H7 (cell line): ENCODE measurements at regions not wholly inside any gene's neighbourhood (a gene's known extent, or its start where the extent isn't known, plus 50 kb on each side); places are given as distances from the start of the nearest gene placed in this dataset.

Experiments
- DNase-seq: peaks from one replicate; pipeline ENCODE4 v3.0.0; 2012
- H3K27me3 ChIP-seq: 2 replicates; pipeline ENCODE4 v1.6.0; 2011; ENCODE audit warnings: mild to moderate bottlenecking, low read length; ENCODE audit not compliant: control insufficient read depth, insufficient read depth
- H3K36me3 ChIP-seq: replicated peaks from 2 replicates; pipeline ENCODE4 v1.5.1; 2011; ENCODE audit warnings: low read length; ENCODE audit not compliant: control insufficient read depth, insufficient read depth
- H3K4me3 ChIP-seq: 2 replicates; pipeline ENCODE4 v1.5.1; 2011; ENCODE audit warnings: low read depth, mild to moderate bottlenecking, control low read depth, low read length, moderate library complexity; ENCODE audit not compliant: insufficient read depth

DNA sequence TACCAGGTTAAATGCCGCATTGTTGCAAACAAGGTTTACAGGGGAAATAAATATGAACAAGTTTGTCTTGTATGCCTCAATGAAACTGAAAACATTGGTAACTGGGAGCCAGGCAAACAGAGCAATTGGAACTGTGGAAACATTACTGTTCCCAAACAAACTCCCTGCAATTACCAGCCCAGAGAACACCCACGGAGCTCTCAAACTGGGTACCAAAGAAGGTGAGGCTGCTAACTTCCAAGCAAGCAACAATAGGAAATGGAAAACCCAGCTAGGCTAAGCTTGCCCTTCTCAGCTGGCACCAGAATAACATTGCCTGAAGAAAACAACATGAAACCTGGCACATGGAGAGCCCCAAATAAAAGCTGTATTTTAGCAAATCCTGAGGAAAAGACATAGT, 218.9 kb upstream of the THRB start:
- no peak overlapping the region for H3K4me3 ChIP-seq
- no peaks in the 10 kb centered on the region for H3K27me3 ChIP-seq
- no peak for DNase-seq
- no peaks in the 10 kb centered on the region for H3K36me3 ChIP-seq

DNA sequence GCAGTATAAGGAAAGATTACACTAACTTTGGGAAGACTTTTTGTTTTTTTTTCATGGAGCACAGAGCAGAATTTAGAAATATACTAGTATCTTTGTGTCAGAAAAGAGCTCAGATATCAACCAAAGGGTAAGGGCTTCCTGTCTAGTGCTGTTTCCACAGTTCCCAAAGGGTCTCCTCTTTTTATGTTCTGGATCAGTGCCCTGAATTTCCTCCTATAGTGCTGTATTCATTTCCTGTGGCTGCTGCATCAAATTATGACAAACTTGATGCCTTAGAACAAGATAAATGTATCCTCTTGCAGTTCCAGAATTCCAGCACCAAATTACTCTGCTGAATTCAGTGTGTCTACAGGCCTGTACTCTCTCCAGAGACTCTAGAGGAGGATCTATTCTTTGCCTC, 219.8 kb upstream of the THRB start:
- DNase-seq: no peak
- Histone ChIP-seq H3K4me3 (no peak overlapping the region), H3K36me3 (no peaks in the 10 kb centered on the region), H3K27me3 (no peaks in the 10 kb centered on the region)

GRCh38 chr3:24715171-24715792, 220.6 kb upstream of the THRB start:
- no peaks in the 10 kb centered on the region for H3K27me3 ChIP-seq
- no peaks in the 10 kb centered on the region for H3K36me3 ChIP-seq
- DNase-seq: no peak
- H3K4me3 ChIP-seq: no peak overlapping the region

DNA sequence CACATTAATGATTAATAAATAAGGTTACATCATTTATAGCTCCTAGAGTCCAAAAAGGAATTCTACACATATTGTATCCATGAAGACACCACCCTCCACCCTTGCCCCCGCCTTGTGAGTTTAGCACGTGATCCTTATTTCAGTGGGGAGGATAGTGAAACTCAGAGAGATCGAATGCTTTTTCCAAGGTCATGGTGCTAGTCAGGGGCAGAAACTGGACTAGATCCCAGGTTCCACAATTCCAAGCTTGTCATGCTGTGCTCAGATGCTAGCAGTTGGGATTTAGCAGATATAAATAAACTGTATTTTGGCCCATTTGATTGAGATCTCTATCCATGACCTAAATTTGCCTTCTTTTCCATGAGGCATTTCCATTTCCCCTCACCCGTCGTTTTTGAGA, 227.4 kb upstream of the THRB start:
- DNase-seq: no peak
- Histone ChIP-seq H3K4me3 (no peak overlapping the region), H3K36me3 (no peaks in the 10 kb centered on the region), H3K27me3 (no peaks in the 10 kb centered on the region)

GRCh38 chr3:24725514-24726255, 231.0 kb upstream of the THRB start:
- no peak for DNase-seq
- no peaks in the 10 kb centered on the region for H3K27me3 ChIP-seq
- no peaks in the 10 kb centered on the region for H3K36me3 ChIP-seq
- no peak overlapping the region for H3K4me3 ChIP-seq

GRCh38 chr3:24726423-24726822, 231.8 kb upstream of the THRB start:
- H3K27me3 ChIP-seq: no peaks in the 10 kb centered on the region
- no peaks in the 10 kb centered on the region for H3K36me3 ChIP-seq
- DNase-seq: no peak
- no peak overlapping the region for H3K4me3 ChIP-seq

GRCh38 chr3:24730173-24730572, 235.5 kb upstream of the THRB start:
- no peaks in the 10 kb centered on the region for H3K36me3 ChIP-seq
- H3K4me3 ChIP-seq: no peak overlapping the region
- no peak for DNase-seq
- H3K27me3 ChIP-seq: no peaks in the 10 kb centered on the region

GRCh38 chr3:24734019-24734418, 239.4 kb upstream of the THRB start:
- Histone ChIP-seq H3K27me3 (no peaks in the 10 kb centered on the region), H3K36me3 (no peaks in the 10 kb centered on the region), H3K4me3 (no peak overlapping the region)
- DNase-seq: no peak

DNA sequence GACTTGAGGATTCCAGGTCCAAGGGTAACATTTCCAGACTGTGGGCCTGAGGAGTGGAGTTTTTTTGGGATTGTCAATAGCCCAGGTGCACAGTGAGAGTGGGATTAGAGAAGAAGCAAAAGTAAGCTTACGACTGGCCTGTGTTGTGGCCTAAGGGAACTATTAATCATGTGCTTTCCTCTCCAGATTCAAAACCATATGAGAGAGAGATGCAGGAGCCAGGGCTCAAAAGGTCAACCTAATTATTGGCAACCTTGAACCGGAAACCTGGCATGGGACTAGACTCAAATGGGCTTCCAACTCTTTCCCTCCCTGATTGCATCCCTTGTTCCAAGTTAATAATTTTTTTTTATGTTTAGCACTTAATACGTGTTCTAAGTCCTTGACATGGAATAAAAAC, 242.1 kb upstream of the THRB start:
- H3K4me3 ChIP-seq: no peak overlapping the region
- no peak for DNase-seq

DNA sequence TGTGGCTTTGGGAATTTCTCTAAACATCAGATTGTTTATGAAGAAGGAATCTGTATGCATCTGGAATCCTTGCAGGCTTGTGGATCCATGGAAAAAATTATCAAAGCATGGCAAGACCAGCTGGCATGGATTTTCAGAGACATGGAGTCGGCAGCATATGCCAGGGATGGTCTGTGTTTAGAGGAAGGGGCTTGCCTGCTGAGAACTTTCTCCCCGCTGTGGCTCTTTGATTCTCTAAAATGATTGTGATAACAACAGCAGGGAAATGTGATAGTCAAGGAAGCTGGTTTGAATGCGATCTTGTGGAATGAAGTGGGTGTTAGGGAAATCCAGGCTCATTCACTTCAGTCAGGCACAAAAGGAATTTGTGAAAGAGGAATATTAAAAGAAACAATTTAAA, 245.7 kb upstream of the THRB start:
- no peak overlapping the region for H3K4me3 ChIP-seq
- H3K27me3 ChIP-seq: no peaks in the 10 kb centered on the region
- no peaks in the 10 kb centered on the region for H3K36me3 ChIP-seq
- DNase-seq: peak; percentile 10

More for the DNA sequence above, 242.1 kb upstream of the THRB start:
- Histone ChIP-seq H3K27me3 (no peaks in the 10 kb centered on the region), H3K36me3 (no peaks in the 10 kb centered on the region)

DNA sequence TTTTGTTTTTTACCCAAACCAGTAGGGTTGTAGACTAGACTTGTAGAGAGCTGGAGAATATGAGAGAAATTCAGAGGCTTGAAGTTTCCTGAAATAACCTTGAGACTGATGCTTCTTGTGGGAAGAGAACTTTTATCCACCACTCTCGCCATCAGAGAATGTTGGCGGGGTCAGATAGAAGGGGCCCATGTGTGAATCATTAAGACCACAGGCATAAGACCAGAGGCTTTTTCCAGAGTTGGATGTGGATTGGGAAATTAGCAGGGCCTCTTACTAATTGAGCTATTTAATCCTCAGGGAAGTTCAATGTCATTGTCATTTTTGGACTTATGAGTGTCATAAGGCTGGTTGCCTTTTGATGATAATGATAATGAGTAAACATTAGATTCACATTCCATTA, 246.9 kb upstream of the THRB start:
- no peak overlapping the region for H3K4me3 ChIP-seq
- no peaks in the 10 kb centered on the region for H3K27me3 ChIP-seq
- H3K36me3 ChIP-seq: no peaks in the 10 kb centered on the region
- no peak for DNase-seq

DNA sequence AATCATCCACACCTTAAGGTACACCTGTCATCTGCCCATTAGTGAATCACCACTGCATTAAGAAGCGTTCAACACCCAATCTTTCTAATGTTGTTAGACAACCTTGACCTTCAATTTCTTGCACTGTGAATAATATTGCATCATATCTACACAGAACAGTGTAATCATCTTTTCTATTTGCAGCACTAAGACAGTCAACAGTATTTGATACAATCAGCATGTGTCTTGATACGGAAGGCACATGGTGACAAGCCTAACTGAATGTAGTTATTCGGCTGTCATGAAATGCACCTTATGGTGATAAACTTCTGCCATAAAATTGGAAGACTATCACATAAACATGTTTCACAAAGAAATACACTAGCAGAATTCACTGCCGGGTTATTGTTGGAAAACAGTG, 253.9 kb upstream of the THRB start:
- Histone ChIP-seq H3K36me3 (no peaks in the 10 kb centered on the region), H3K4me3 (no peak overlapping the region), H3K27me3 (no peaks in the 10 kb centered on the region)
- DNase-seq: no peak

DNA sequence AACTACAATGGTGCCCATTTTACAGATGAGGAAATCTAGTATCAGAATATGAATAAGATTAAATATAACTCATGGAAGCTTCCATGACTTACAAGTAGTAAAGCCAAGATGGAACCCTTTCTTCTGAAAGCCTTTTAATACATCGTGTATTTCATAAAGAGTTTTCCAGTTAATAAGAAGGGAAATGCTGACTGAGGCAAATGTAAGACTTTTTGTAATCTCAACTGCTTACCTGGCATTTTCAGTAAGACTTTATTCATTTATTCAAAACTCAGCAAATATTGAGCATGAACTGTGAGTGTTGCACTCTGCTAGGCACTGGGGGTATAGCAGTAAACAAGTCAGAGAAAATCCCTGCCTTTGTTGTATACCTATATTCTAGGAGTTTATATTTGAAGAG, 256.4 kb upstream of the THRB start:
- Histone ChIP-seq H3K4me3 (no peak overlapping the region), H3K27me3 (no peaks in the 10 kb centered on the region), H3K36me3 (no peaks in the 10 kb centered on the region)
- DNase-seq: no peak

DNA sequence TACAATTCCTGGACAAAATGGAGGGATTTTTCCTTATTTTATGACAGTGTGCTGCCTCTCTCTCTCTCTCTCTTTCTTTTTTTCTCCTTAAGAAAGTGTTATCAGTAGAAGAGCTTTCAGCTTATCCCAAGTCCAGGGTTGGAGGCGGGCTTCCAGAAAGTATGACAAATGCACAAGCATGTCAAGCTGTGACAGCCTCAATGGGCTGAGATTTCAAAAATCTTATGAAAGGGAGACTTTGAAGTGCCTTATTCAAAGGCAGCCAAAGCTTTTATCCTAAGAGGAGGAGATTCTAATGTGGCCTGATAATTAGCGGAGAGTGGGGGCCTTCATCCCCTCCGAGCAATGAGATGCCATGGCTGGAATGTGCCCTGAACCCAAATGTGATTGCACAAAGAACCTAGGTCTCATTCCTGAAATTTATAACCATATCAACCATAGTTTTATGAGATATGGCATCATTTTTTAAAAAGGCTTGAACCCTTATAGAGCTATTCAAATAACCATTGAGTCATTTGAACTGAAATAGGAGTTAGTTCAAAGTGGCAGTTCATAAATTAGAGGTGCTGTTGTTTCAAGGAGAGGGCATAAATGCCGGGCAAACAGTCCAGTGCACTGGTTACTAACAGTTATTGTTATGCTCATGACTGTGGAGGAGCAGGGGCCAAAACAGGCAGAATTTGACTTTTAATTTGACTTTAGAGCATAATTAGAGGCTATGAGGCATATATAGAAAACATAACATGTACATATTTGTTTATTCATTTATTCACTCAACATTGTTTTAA, 261.6 kb upstream of the THRB start:
- no peak for DNase-seq
- no peak overlapping the region for H3K4me3 ChIP-seq
- no peaks in the 10 kb centered on the region for H3K27me3 ChIP-seq
- H3K36me3 ChIP-seq: no peaks in the 10 kb centered on the region

- Histone ChIP-seq H3K4me3 (no peak overlapping the region), H3K27me3 (no peaks in the 10 kb centered on the region), H3K36me3 (no peaks in the 10 kb centered on the region)
- no peak for DNase-seq
These were observed 268.7 kb upstream of the THRB start for GRCh38 chr3:24763393-24763792.
